Panc1 (cell line): ENCODE measurements at regions not wholly inside any gene's neighbourhood (a gene's known extent, or its start where the extent isn't known, plus 50 kb on each side); places are given as distances from the start of the nearest gene placed in this dataset.

Source experiments
- CTCF ChIP-seq: fragments of 450-650 bp; IDR thresholded peaks from 2 replicates; pipeline ENCODE4 v1.5.1; 2017; ENCODE audit warnings: mild to moderate bottlenecking
- POLR2AphosphoS5 ChIP-seq: IDR thresholded peaks from 2 replicates; pipeline ENCODE4 v1.6.1; 2012; ENCODE audit warnings: mild to moderate bottlenecking, low read depth, low read length, moderate library complexity
- REST ChIP-seq, 2 experiments: IDR thresholded peaks; 2 replicates each; pipeline ENCODE4 v1.6.1; 2011 to 2012; ENCODE audit warnings: low read depth in 2 of 2, control low read depth in 1 of 2, low read length in 1 of 2, mild to moderate bottlenecking in 1 of 2, moderate library complexity in 1 of 2; ENCODE audit not compliant: insufficient read depth in 1 of 2
- SIN3A ChIP-seq: IDR thresholded peaks from 2 replicates; pipeline ENCODE4 v1.6.1; 2012; ENCODE audit warnings: low read depth, mild to moderate bottlenecking, low read length, moderate library complexity, borderline replicate concordance; ENCODE audit not compliant: insufficient read depth
- TCF7L2 ChIP-seq: IDR thresholded peaks from 2 replicates; pipeline ENCODE4 v1.6.1; 2011; ENCODE audit warnings: mild to moderate bottlenecking, low read depth, low read length, inconsistent platforms

DNA sequence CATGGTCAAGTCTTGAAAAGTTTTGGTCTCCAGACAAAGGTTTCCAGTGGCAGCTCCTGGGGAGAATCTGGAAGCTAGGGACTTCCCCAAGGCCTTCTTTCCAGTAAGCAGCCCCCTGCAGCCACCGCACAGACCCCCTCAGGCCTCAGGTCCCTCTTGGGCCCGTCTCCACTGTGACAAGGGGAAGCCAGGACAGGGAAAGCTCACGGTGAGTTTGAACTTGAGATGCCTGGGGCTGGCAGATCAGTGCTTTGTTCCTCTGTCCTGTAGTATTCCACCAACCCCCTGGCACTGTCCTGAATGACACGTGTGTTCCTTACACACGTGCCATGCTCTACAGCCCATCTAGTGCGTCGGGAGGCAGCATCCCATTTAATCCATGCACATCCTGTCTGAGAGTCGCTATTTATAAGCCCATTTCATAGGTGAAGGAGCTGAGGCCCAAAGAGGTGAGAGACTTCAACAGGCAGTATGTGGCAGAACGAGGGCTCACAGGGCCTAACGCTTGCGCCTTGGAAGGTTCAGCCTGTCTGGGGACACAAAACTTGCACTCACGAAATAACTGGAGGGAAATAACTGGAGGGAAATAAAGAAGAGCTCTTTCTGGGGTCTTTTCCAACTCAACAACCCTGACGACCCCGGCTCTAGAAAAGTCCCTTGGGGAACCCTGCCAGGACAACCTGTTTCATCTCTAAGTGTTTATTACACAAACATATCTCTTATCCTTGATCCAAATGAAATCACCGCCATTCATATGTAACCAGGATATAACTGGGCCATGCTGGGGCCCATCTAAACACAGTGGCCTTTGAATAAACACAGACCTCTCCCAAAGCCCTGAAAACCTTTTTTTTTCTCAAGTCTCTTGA, 123.0 kb downstream of the BANF2 start:
- TF ChIP-seq CTCF (no peak), TCF7L2 (no peak), POLR2AphosphoS5 (no peak), SIN3A (no peak), REST (IDR thresholded peaks at IDR 0.05; ENCODE audit: insufficient read depth in 1 of 2, low read depth in 2 of 2, low read length in 1 of 2) (no peak)
